ENCODE measurements at regions not wholly inside any gene's neighbourhood (a gene's known extent, or its start where the extent isn't known, plus 50 kb on each side); places are given as distances from the start of the nearest gene placed in this dataset.

DNA sequence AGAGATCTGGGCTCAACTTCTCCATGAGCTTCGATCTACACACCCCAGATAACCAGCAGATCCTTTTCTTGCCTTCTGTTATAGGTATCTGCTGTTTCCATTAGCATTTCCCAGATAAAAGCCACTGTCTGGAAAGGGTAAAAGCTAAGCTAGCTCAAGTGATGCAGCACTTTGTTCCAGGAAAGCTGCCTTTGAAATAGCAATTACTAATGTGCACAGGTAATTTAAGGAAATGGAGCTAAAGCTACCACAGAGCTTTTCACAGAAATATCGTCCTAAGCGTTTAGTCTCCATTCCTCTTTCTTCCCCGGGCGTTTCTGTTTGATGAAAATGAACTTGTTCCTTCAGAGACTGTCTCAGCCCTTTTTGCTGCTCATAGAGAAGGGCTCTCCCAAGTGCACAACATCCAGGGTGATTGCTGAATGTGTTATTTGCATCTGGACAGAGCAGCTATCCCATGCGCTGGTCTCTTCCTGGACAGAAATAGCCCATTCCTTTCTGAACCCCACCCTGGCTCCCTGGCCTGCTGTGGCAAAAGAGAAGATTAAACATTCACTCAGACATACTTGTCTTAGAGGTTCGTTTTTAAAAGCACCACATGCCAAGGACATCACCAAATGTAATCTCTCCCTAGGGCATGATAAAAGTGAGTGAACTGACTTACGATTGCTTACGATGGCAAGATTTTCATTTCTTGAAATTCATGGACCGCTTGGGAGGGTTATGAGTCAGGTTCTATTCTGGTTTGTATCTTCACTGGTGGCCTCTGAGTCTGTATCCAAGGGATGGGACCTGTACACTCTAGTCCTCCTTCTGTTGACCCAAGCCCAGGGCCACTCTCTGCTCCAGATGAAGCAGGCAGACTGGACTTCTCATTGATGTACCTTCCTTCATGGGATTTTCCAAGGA is 429.1 kb upstream of the CDH4 start:
- Histone ChIP-seq H3K9ac (ENCODE audit: insufficient read depth in 1 of 2, low read length in 2 of 2) (no peak overlapping the region), H3K36me3 (ENCODE audit: control insufficient read depth in 4 of 4, insufficient read depth in 4 of 4, low read length in 4 of 4) (no peaks in the 10 kb centered on the region), H3K27me3 (ENCODE audit: control insufficient read depth in 3 of 3, insufficient read depth in 3 of 3, low read length in 2 of 3) (peaks cover 0 to 10% (median 0%) of the 10 kb centered on the region in 3 donors), H3K4me3 (no peak overlapping the region), H3K27ac (ENCODE audit: low read depth in 1 of 2, low read length in 1 of 2) (no peak overlapping the region), H3K9me3 (ENCODE audit: control insufficient read depth in 4 of 4, insufficient read depth in 3 of 4, low read length in 3 of 4) (peaks cover 0 to under 1% (median 0%) of the 10 kb centered on the region in 4 donors), H3K4me1 (ENCODE audit: control insufficient read depth in 5 of 5, insufficient read depth in 5 of 5, low read length in 5 of 5) (peaks cover 0 to 13% (median 0%) of the 10 kb centered on the region in 5 donors)
- no peak for DNase-seq
- TF ChIP-seq, protein P1, sequence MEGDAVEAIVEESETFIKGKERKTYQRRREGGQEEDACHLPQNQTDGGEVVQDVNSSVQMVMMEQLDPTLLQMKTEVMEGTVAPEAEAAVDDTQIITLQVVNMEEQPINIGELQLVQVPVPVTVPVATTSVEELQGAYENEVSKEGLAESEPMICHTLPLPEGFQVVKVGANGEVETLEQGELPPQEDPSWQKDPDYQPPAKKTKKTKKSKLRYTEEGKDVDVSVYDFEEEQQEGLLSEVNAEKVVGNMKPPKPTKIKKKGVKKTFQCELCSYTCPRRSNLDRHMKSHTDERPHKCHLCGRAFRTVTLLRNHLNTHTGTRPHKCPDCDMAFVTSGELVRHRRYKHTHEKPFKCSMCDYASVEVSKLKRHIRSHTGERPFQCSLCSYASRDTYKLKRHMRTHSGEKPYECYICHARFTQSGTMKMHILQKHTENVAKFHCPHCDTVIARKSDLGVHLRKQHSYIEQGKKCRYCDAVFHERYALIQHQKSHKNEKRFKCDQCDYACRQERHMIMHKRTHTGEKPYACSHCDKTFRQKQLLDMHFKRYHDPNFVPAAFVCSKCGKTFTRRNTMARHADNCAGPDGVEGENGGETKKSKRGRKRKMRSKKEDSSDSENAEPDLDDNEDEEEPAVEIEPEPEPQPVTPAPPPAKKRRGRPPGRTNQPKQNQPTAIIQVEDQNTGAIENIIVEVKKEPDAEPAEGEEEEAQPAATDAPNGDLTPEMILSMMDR (IDR thresholded peaks at IDR 0.05; ENCODE audit: control extremely low read depth, extremely low read depth), result no peak
- 67 to 81% methylated on average over 10 of the region's 10 CpGs for WGBS, 2 donors
- no peak for ATAC-seq (ENCODE audit: insufficient read depth, low FRiP score)

DNA sequence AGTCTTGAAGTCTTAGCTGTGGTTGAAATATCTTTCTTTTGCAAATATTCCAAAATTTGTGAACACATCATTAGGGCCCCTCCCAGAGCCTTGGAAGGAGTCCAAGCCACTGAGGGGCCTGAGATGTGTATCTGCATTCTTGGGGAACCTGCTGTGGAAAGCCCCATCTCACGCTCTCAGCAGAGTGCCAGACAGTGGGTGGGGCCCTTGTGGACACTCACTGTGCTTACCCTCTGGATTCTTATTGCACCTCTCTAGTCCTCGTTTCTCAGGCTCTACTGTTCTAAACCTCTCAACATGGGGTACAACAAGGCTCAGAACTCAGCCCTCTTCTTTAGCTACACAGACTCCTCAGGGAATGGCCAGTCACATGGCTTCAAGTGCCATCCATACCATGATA is 416.2 kb upstream of the CDH4 start:
- H3K27ac ChIP-seq (ENCODE audit: low read depth in 1 of 2, low read length in 1 of 2), result no peak overlapping the region
- no peak for DNase-seq
- TF ChIP-seq, protein P1 (IDR thresholded peaks at IDR 0.05; ENCODE audit: control extremely low read depth, extremely low read depth), result no peak
- peaks cover 0 to 9% (median 0%) of the 10 kb centered on the region in 5 donors for H3K4me1 ChIP-seq (ENCODE audit: control insufficient read depth in 5 of 5, insufficient read depth in 5 of 5, low read length in 5 of 5)
- H3K9ac ChIP-seq (ENCODE audit: insufficient read depth in 1 of 2, low read length in 2 of 2), result no peak overlapping the region
- ATAC-seq (ENCODE audit: insufficient read depth, low FRiP score), result no peak
- no peaks in the 10 kb centered on the region for H3K36me3 ChIP-seq (ENCODE audit: control insufficient read depth in 4 of 4, insufficient read depth in 4 of 4, low read length in 4 of 4)
- no peaks in the 10 kb centered on the region for H3K27me3 ChIP-seq (ENCODE audit: control insufficient read depth in 3 of 3, insufficient read depth in 3 of 3, low read length in 2 of 3)
- WGBS, 2 donors, result 37 to 67% methylated on average over 2 of the region's 2 CpGs
- peaks cover 0 to 4% (median 1%) of the 10 kb centered on the region in 4 donors for H3K9me3 ChIP-seq (ENCODE audit: control insufficient read depth in 4 of 4, insufficient read depth in 3 of 4, low read length in 3 of 4)
- H3K4me3 ChIP-seq, result no peak overlapping the region

DNA sequence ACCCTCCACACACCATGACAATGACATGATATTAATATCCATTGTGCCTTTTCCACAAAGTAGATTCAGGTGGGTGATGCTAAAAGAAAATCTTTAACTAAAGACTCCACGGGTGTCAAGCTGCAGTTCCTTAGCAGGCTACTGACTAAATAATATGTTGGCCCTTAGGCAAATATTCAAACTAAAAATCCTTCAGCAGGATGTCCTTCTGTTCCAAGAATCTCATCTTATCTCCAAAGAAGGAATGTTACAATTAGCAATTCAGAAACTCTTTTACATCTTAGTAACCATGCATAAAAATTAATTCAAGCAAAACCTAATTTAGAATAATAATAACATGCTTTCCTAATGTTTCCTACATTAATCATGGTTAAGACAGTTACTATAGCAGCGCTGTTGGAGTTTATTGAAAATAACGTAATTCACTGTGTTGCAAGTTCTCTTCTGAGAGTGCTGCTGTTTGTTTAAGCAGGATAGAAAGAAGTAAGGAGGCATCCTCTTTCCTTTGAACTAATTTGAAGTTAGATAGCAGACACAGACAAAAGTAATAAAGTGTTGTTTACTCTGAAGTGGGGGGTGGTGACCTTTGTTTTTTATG is 414.8 kb upstream of the CDH4 start:
- TF ChIP-seq, protein P1 (IDR thresholded peaks at IDR 0.05; ENCODE audit: control extremely low read depth, extremely low read depth), result no peak
- H3K27me3 ChIP-seq (ENCODE audit: control insufficient read depth in 3 of 3, insufficient read depth in 3 of 3, low read length in 2 of 3), result no peaks in the 10 kb centered on the region
- WGBS, 2 donors, result 48 to 56% methylated on average over 3 of the region's 3 CpGs
- no peaks in the 10 kb centered on the region for H3K36me3 ChIP-seq (ENCODE audit: control insufficient read depth in 4 of 4, insufficient read depth in 4 of 4, low read length in 4 of 4)
- H3K4me1 ChIP-seq (ENCODE audit: control insufficient read depth in 5 of 5, insufficient read depth in 5 of 5, low read length in 5 of 5), result peaks cover 0 to 9% (median 0%) of the 10 kb centered on the region in 5 donors
- H3K9me3 ChIP-seq (ENCODE audit: control insufficient read depth in 4 of 4, insufficient read depth in 3 of 4, low read length in 3 of 4), result peaks cover 0 to 3% (median 0%) of the 10 kb centered on the region in 4 donors
- no peak overlapping the region for H3K4me3 ChIP-seq
- no peak overlapping the region for H3K27ac ChIP-seq (ENCODE audit: low read depth in 1 of 2, low read length in 1 of 2)
- ATAC-seq (ENCODE audit: insufficient read depth, low FRiP score), result no peak
- H3K9ac ChIP-seq (ENCODE audit: insufficient read depth in 1 of 2, low read length in 2 of 2), result no peak overlapping the region
- peak in 2 of 3 donors; percentile 70 to 72 for DNase-seq

Measured in lung (tissue), 11 donors.